ENCODE measurements at regions not wholly inside any gene's neighbourhood (a gene's known extent, or its start where the extent isn't known, plus 50 kb on each side); places are given as distances from the start of the nearest gene placed in this dataset. TPM values are rescaled to one million over a fixed set of nuclear protein-coding genes. Genes with fewer than 3 reads are reported as not detected.

DNA sequence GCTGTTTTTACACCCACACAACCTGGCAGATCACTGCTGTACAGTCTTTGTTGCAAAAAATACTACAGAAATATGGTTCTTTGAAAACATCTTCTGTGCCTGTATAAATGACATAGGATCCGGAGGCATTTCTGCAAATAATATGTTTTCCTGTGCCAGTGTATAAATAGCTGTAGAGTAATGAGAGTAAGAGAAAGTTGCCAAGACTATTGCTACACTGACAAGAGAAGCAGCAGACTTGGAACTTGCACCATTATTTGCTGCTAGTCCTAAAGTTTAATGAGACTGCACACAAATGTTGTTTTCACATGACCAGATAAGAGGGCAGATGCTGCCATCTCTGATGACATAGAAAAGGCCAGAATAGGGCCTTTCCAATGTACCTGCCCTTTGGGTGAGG, 50.0 kb upstream of the DTNBP1 start:
- no peaks in the 10 kb centered on the region for H3K4me1 ChIP-seq (ENCODE audit: insufficient read depth)
- no peak for TF ChIP-seq EZH2 (IDR thresholded peaks at IDR 0.05; ENCODE audit: insufficient read depth, poor library complexity, severe bottlenecking)
- no peak for TF ChIP-seq EZH2phosphoT487 (IDR thresholded peaks at IDR 0.05; ENCODE audit: insufficient read depth, low read depth)
- no peaks in the 10 kb centered on the region for H3K36me3 ChIP-seq (ENCODE audit: low read depth)
- no peaks in the 10 kb centered on the region for H3K9me2 ChIP-seq (ENCODE audit: insufficient read depth)
- no peaks in the 10 kb centered on the region for H3K9me3 ChIP-seq (ENCODE audit: low read depth)
- peaks cover 23% of the 10 kb centered on the region for H3K27me3 ChIP-seq (replicated peaks; ENCODE audit: insufficient read depth)
- no peaks in the 10 kb centered on the region for H3K79me2 ChIP-seq (ENCODE audit: insufficient read depth)
- in situ Hi-C loops (cut with MboI): no loop called here
- H3K27ac ChIP-seq: no peak overlapping the region
- H3K4me2 ChIP-seq (ENCODE audit: unreplicated experiment): no peak overlapping the region
- 8 to 10% methylated on average over 1 of the region's 1 CpG for WGBS, 2 experiments (ENCODE audit: low coverage in 1 of 2, low lambda C conversion rate in 2 of 2, missing lambda C conversion rate in 2 of 2)
- no peaks in the 10 kb centered on the region for H4K20me1 ChIP-seq (ENCODE audit: insufficient read depth)
- H3F3A ChIP-seq (ENCODE audit: insufficient read depth): no peaks in the 10 kb centered on the region
- H3K9ac ChIP-seq: no peak overlapping the region
- no peak overlapping the region for H3K4me3 ChIP-seq
- no peak overlapping the region for H2AFZ ChIP-seq
- no peak for DNase-seq

Small RNA genes in the stretch of these regions (small RNA-seq; reads per million reads assigned to genes)
- gene AL365265.1 (ENCODE audit: low read depth, low replicate concordance): not detected

Measured in GM23248 (cell line).